Transverse colon (tissue), 4 donors: ENCODE measurements at regions not wholly inside any gene's neighbourhood (a gene's known extent, or its start where the extent isn't known, plus 50 kb on each side); places are given as distances from the start of the nearest gene placed in this dataset.

Source experiments
- CTCF ChIP-seq, 5 experiments: fragments of 200-600 bp in 3 of 5; fragments of 450-650 bp in 2 of 5; sonication (generic) in 3 of 5; IDR thresholded peaks; 1 replicate in 2 of 5; 2 replicates in 3 of 5; pipeline ENCODE4 v1.5.1; 2016 to 2017; ENCODE audit warnings: antibody characterized with exemption in 5 of 5, inconsistent platforms in 3 of 5, mild to moderate bottlenecking in 2 of 5, moderate library complexity in 1 of 5
- EP300 ChIP-seq: sonication (generic); formaldehyde crosslinking; IDR thresholded peaks from one replicate; pipeline ENCODE4 v1.6.1; 2017; ENCODE audit warnings: antibody characterized with exemption, low read depth
- POLR2A ChIP-seq: fragments of 450-650 bp; IDR thresholded peaks from one replicate; pipeline ENCODE4 v1.6.1; 2016; ENCODE audit warnings: antibody characterized with exemption, mild to moderate bottlenecking, moderate library complexity
- POLR2AphosphoS5 ChIP-seq, 3 donors: sonication (generic); formaldehyde crosslinking; IDR thresholded peaks; one replicate each; pipeline ENCODE4 v1.6.1; 2016; ENCODE audit warnings: antibody characterized with exemption in 3 of 3

GRCh38 chr2:152283392-152283791 is 51.6 kb upstream of the FMNL2 start:
- TF ChIP-seq CTCF (IDR thresholded peaks at IDR 0.05) (no peak), POLR2A (no peak), EP300 (no peak), POLR2AphosphoS5 (IDR thresholded peaks at IDR 0.05) (no peak)
